ENCODE measurements at regions not wholly inside any gene's neighbourhood (a gene's known extent, or its start where the extent isn't known, plus 50 kb on each side); places are given as distances from the start of the nearest gene placed in this dataset.

GRCh38 chr4:27217261-27217769 lies 356.7 kb downstream of the STIM2 start:
- no peak for TF ChIP-seq CTCF (IDR thresholded peaks at IDR 0.05; ENCODE audit: low read depth, low read length)
- H3K4me3 ChIP-seq (ENCODE audit: low read depth, low read length): no peak overlapping the region

DNA sequence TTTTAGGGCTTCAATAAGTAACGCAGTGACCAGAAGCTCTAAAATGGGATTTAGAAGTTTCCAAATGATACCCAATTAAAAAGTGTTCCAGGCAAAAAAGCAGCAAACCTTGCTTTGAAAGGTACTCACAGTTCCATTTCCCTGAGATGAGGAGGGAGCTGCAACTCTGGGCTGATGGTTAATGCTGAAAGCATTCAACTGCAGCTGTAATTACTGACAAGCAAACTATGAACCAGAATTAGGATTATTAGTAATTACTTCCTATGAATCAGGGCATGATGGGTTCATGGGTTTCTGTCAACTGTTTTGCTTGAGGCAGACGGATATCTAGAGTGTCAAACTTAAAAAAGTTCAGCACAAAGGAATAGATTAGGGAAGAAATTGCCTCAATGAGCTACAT lies 357.4 kb downstream of the STIM2 start:
- TF ChIP-seq CTCF (IDR thresholded peaks at IDR 0.05; ENCODE audit: low read depth, low read length): no peak
- no peak overlapping the region for H3K4me3 ChIP-seq (ENCODE audit: low read depth, low read length)

GRCh38 chr4:27223326-27223725 lies 362.7 kb downstream of the STIM2 start:
- TF ChIP-seq CTCF (IDR thresholded peaks at IDR 0.05; ENCODE audit: low read depth, low read length): no peak

GRCh38 chr4:27233531-27233930 lies 372.9 kb downstream of the STIM2 start:
- no peak overlapping the region for H3K4me3 ChIP-seq (ENCODE audit: low read depth, low read length)
- TF ChIP-seq CTCF (IDR thresholded peaks at IDR 0.05; ENCODE audit: low read depth, low read length): no peak

More at GRCh38 chr4:27223326-27223725, 362.7 kb downstream of the STIM2 start:
- H3K4me3 ChIP-seq (ENCODE audit: low read depth, low read length): no peak overlapping the region

GRCh38 chr4:27234306-27234899 lies 373.8 kb downstream of the STIM2 start:
- no peak overlapping the region for H3K4me3 ChIP-seq (ENCODE audit: low read depth, low read length)
- TF ChIP-seq CTCF (IDR thresholded peaks at IDR 0.05; ENCODE audit: low read depth, low read length): no peak

GRCh38 chr4:27239641-27240040 lies 379.0 kb downstream of the STIM2 start:
- no peak overlapping the region for H3K4me3 ChIP-seq (ENCODE audit: low read depth, low read length)
- TF ChIP-seq CTCF (IDR thresholded peaks at IDR 0.05; ENCODE audit: low read depth, low read length): no peak

DNA sequence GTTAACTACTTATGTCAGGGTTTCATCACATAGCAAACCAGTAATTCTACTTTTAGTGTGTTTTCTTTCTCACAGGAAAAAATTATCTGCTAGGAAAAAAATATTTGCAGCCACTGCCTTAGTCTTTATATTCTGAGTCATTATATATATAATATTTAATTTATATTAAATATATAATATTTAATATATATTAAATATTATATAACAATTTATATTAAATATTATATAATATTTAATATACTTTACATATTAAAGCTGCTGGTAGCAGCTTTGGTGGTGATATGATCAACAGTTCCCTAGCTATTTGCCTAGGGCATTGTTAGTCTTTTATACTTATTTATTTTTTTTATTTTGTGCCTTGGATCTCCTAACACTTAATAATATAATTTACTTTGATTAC lies 381.6 kb downstream of the STIM2 start:
- no peak for TF ChIP-seq CTCF (IDR thresholded peaks at IDR 0.05; ENCODE audit: low read depth, low read length)
- no peak overlapping the region for H3K4me3 ChIP-seq (ENCODE audit: low read depth, low read length)

Measured in WI38 (cell line).